ENCODE measurements at regions not wholly inside any gene's neighbourhood (a gene's known extent, or its start where the extent isn't known, plus 50 kb on each side); places are given as distances from the start of the nearest gene placed in this dataset.

GRCh38 chr15:87287156-87287555 is 969.4 kb downstream of the NTRK3 start:
- Histone ChIP-seq H3K79me2 (ENCODE audit: insufficient read depth, low read length) (no peaks in the 10 kb centered on the region), H3K4me3 (ENCODE audit: insufficient read depth, low read length) (no peak overlapping the region), H3K9me3 (ENCODE audit: low read depth, low read length) (no peaks in the 10 kb centered on the region), H2AFZ (ENCODE audit: low read length) (peak overlapping the region; percentile 67), H3K27ac (ENCODE audit: low read depth, low read length) (no peak overlapping the region), H3K4me1 (ENCODE audit: insufficient read depth, low read length) (no peaks in the 10 kb centered on the region), H3K27me3 (ENCODE audit: insufficient read depth, low read length) (no peaks in the 10 kb centered on the region), H4K20me1 (ENCODE audit: insufficient read depth, low read length) (no peaks in the 10 kb centered on the region), H3K4me2 (ENCODE audit: insufficient read depth, low read length) (no peak overlapping the region), H3K36me3 (ENCODE audit: insufficient read depth, low read length) (no peaks in the 10 kb centered on the region)
- DNase-seq (ENCODE audit: insufficient read length, low spot score, missing footprints), result no peak
- TF ChIP-seq, protein P1, sequence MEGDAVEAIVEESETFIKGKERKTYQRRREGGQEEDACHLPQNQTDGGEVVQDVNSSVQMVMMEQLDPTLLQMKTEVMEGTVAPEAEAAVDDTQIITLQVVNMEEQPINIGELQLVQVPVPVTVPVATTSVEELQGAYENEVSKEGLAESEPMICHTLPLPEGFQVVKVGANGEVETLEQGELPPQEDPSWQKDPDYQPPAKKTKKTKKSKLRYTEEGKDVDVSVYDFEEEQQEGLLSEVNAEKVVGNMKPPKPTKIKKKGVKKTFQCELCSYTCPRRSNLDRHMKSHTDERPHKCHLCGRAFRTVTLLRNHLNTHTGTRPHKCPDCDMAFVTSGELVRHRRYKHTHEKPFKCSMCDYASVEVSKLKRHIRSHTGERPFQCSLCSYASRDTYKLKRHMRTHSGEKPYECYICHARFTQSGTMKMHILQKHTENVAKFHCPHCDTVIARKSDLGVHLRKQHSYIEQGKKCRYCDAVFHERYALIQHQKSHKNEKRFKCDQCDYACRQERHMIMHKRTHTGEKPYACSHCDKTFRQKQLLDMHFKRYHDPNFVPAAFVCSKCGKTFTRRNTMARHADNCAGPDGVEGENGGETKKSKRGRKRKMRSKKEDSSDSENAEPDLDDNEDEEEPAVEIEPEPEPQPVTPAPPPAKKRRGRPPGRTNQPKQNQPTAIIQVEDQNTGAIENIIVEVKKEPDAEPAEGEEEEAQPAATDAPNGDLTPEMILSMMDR (IDR thresholded peaks at IDR 0.05; ENCODE audit: extremely low read depth, low read depth, low read length), result no peak

- DNase-seq (ENCODE audit: insufficient read length, low spot score, missing footprints), result peak; percentile 50
- Histone ChIP-seq H3K4me3 (ENCODE audit: insufficient read depth, low read length) (no peak overlapping the region), H3K4me2 (ENCODE audit: insufficient read depth, low read length) (no peak overlapping the region), H3K36me3 (ENCODE audit: insufficient read depth, low read length) (no peaks in the 10 kb centered on the region), H3K79me2 (ENCODE audit: insufficient read depth, low read length) (no peaks in the 10 kb centered on the region), H3K4me1 (ENCODE audit: insufficient read depth, low read length) (no peaks in the 10 kb centered on the region), H3K27me3 (ENCODE audit: insufficient read depth, low read length) (no peaks in the 10 kb centered on the region), H3K9me3 (ENCODE audit: low read depth, low read length) (no peaks in the 10 kb centered on the region), H3K27ac (ENCODE audit: low read depth, low read length) (no peak overlapping the region), H2AFZ (ENCODE audit: low read length) (no peak overlapping the region), H4K20me1 (ENCODE audit: insufficient read depth, low read length) (no peaks in the 10 kb centered on the region)
- TF ChIP-seq, protein P1 (IDR thresholded peaks at IDR 0.05; ENCODE audit: extremely low read depth, low read depth, low read length), result no peak
These were observed 987.0 kb downstream of the NTRK3 start for GRCh38 chr15:87269566-87269965.

DNA sequence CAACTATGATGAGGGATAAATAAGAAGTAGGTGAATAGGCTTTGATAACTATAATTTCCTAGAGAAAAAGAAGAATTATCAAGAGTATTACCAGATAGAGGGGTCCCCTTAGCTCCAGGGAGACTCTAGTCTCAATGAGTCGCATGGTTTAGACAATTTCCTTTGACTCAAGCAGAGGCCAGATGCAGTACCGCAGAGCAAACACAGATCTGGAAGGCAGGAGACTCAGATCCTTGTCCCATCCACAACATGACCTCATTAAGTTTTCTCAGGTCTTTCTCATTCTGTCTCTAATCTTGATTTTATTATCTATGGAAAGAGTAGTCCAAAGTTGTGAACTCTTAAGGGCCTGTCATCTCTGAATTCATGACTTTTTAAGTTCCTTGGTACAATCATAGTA is 987.9 kb downstream of the NTRK3 start:
- no peaks in the 10 kb centered on the region for H4K20me1 ChIP-seq (ENCODE audit: insufficient read depth, low read length)
- no peaks in the 10 kb centered on the region for H3K79me2 ChIP-seq (ENCODE audit: insufficient read depth, low read length)
- no peak overlapping the region for H2AFZ ChIP-seq (ENCODE audit: low read length)
- H3K4me3 ChIP-seq (ENCODE audit: insufficient read depth, low read length), result no peak overlapping the region
- no peaks in the 10 kb centered on the region for H3K36me3 ChIP-seq (ENCODE audit: insufficient read depth, low read length)
- TF ChIP-seq, protein P1 (IDR thresholded peaks at IDR 0.05; ENCODE audit: extremely low read depth, low read depth, low read length), result no peak
- no peak for DNase-seq (ENCODE audit: insufficient read length, low spot score, missing footprints)
- no peaks in the 10 kb centered on the region for H3K4me1 ChIP-seq (ENCODE audit: insufficient read depth, low read length)
- no peaks in the 10 kb centered on the region for H3K27me3 ChIP-seq (ENCODE audit: insufficient read depth, low read length)
- no peak overlapping the region for H3K4me2 ChIP-seq (ENCODE audit: insufficient read depth, low read length)
- H3K27ac ChIP-seq (ENCODE audit: low read depth, low read length), result no peak overlapping the region
- no peaks in the 10 kb centered on the region for H3K9me3 ChIP-seq (ENCODE audit: low read depth, low read length)

GRCh38 chr15:87267798-87268197 is 988.7 kb downstream of the NTRK3 start:
- TF ChIP-seq, protein P1 (IDR thresholded peaks at IDR 0.05; ENCODE audit: extremely low read depth, low read depth, low read length), result no peak
- Histone ChIP-seq H3K4me2 (ENCODE audit: insufficient read depth, low read length) (no peak overlapping the region), H3K79me2 (ENCODE audit: insufficient read depth, low read length) (no peaks in the 10 kb centered on the region), H2AFZ (ENCODE audit: low read length) (no peak overlapping the region), H3K4me1 (ENCODE audit: insufficient read depth, low read length) (no peaks in the 10 kb centered on the region), H3K36me3 (ENCODE audit: insufficient read depth, low read length) (no peaks in the 10 kb centered on the region), H3K27me3 (ENCODE audit: insufficient read depth, low read length) (no peaks in the 10 kb centered on the region), H4K20me1 (ENCODE audit: insufficient read depth, low read length) (no peaks in the 10 kb centered on the region), H3K4me3 (ENCODE audit: insufficient read depth, low read length) (no peak overlapping the region), H3K27ac (ENCODE audit: low read depth, low read length) (peak overlapping the region; percentile 64), H3K9me3 (ENCODE audit: low read depth, low read length) (no peaks in the 10 kb centered on the region)
- no peak for DNase-seq (ENCODE audit: insufficient read length, low spot score, missing footprints)

All from osteoblast (primary cell).